Ectodermal cell (in vitro differentiated cells): ENCODE measurements at regions not wholly inside any gene's neighbourhood (a gene's known extent, or its start where the extent isn't known, plus 50 kb on each side); places are given as distances from the start of the nearest gene placed in this dataset.

Experiments
- H3K27ac ChIP-seq: 2 replicates; pipeline ENCODE4 v1.7.0; 2013; ENCODE audit warnings: mild to moderate bottlenecking, low read depth, low read length; ENCODE audit not compliant: insufficient read depth, poor library complexity, severe bottlenecking
- H3K27me3 ChIP-seq: 2 replicates; pipeline ENCODE4 v1.7.0; 2013; ENCODE audit warnings: mild to moderate bottlenecking, low read length; ENCODE audit not compliant: insufficient read depth, control insufficient read depth, poor library complexity, severe bottlenecking
- H3K36me3 ChIP-seq: one replicate; pipeline ENCODE4 v1.7.0; 2013; ENCODE audit warnings: low read length; ENCODE audit not compliant: control insufficient read depth, insufficient read depth
- H3K4me1 ChIP-seq: one replicate; pipeline ENCODE4 v1.7.0; 2013; ENCODE audit warnings: low read length; ENCODE audit not compliant: control insufficient read depth, insufficient read depth
- H3K4me3 ChIP-seq: 2 replicates; pipeline ENCODE4 v1.7.0; 2013; ENCODE audit warnings: low read depth, low read length, control low read depth; ENCODE audit not compliant: insufficient read depth
- H3K9me3 ChIP-seq: 2 replicates; pipeline ENCODE4 v1.7.0; 2013; ENCODE audit warnings: mild to moderate bottlenecking, low read length, moderate library complexity; ENCODE audit not compliant: control insufficient read depth
- WGBS, 2 experiments: methylation state at CpG; one replicate each; pipeline ENCODE4 v1.1.7; 2013; ENCODE audit warnings: missing lambda C conversion rate in 2 of 2; 5-methylcytosine and 5-hydroxymethylcytosine counted together

DNA sequence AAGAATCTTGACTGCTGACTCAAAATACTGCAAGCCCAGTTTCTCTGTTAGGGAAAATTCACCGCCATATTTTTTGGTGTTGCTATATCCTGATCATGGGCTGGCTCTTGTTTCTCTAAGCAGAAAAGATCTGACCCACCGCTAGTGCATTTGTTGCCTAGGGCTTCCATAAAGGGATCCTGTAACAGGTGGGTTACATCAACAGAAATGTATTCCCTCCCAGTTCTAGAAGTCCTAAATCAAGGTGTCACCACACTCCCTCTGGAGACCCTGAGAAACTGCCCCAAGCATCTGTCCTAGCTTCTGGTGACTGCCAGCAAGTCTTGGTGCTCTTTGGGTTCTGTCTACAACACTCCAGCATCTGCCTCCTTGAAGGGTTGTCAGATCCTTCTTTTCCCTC lies 99.7 kb downstream of the MAF start:
- H3K27ac ChIP-seq = no peak overlapping the region
- no peaks in the 10 kb centered on the region for H3K4me1 ChIP-seq
- no peaks in the 10 kb centered on the region for H3K27me3 ChIP-seq
- no peak overlapping the region for H3K4me3 ChIP-seq
- H3K9me3 ChIP-seq = no peaks in the 10 kb centered on the region
- no peaks in the 10 kb centered on the region for H3K36me3 ChIP-seq
- 92 to 93% methylated on average over 2 of the region's 2 CpGs for WGBS, 2 experiments

DNA sequence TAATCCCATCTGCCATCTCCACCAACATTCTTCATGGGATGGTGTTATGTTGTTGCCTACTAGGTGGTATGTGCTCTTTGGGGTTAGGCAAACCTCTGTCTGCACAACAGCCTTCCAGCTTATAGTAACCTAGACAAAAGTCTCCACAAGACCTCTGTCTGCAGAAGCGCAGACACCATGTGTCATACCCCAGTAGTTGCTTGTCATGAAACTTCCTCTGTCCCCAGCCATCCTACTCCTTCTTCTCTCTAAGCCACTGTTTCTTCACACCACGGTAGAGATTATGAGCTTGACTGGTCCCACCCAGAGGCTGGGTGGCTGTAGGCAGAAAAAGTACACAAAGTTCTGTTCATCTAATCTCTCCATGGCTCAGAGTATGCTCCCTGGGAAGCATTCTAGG lies 100.3 kb downstream of the MAF start:
- no peaks in the 10 kb centered on the region for H3K27me3 ChIP-seq
- no peaks in the 10 kb centered on the region for H3K36me3 ChIP-seq
- H3K9me3 ChIP-seq = no peaks in the 10 kb centered on the region
- 94 to 95% methylated on average over 2 of the region's 2 CpGs for WGBS, 2 experiments
- H3K4me1 ChIP-seq = no peaks in the 10 kb centered on the region
- no peak overlapping the region for H3K27ac ChIP-seq
- H3K4me3 ChIP-seq = no peak overlapping the region

DNA sequence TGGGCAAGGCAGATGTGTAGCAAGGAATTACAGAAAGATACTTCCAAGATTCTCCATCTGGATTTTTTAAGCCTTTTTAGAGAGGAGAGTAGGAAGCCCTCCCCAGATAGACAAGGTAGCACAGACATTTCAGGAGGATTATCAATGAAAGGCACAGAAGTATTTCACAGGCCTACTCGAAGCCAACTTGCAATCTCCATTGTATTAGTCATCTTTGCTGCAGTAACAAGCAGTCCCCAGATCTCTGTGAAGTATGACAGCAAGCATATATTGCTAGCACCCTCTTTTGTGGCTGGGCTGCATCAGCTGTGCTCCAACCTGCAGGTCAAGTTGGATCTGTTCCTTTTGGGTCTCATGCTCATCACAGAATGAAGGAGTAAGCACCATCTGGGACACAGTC lies 101.6 kb downstream of the MAF start:
- Histone ChIP-seq H3K4me3 (no peak overlapping the region), H3K36me3 (no peaks in the 10 kb centered on the region), H3K27ac (no peak overlapping the region), H3K4me1 (no peaks in the 10 kb centered on the region), H3K9me3 (no peaks in the 10 kb centered on the region), H3K27me3 (no peaks in the 10 kb centered on the region)
- WGBS, 2 experiments = 94 to 95% methylated on average over 1 of the region's 1 CpG

DNA sequence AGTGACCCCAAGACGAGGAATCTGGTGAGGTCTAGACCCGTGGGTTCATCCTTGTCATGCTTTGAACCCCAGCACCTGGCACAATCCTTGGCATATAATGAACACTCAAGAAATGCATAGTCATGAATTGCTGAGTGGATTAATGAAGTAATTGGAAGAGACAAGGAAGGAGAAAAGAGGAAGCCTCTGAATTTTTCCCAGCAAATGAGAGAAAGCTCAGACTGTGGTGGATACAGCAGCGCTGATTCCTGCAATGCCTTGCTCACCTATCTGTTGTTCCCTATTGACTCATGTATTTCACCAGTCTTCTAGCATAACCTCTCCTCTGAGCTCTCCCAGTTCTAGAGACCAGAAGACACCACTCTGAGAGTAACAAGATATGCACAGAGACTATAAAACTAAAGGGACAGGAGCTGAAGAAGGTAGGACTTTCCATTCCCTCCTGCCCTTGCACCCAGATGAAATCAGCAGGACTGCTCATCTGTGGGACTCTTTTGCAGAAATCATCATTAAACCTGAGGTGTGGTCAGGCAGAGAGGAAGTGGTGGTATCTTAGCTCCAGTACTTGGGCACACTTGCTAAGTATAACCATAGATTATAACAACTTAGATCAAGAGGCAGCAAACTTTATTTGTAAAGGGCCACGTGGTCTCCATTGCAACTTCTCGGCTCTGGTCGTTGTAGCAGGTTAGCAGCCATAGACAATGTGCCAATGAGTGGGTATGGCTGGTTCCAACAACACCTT lies 102.8 kb downstream of the MAF start:
- Histone ChIP-seq H3K4me3 (no peak overlapping the region), H3K4me1 (no peaks in the 10 kb centered on the region), H3K36me3 (no peaks in the 10 kb centered on the region), H3K9me3 (no peaks in the 10 kb centered on the region), H3K27me3 (no peaks in the 10 kb centered on the region), H3K27ac (no peak overlapping the region)
- WGBS, 2 experiments = 89 to 94% methylated on average over 6 of the region's 6 CpGs

DNA sequence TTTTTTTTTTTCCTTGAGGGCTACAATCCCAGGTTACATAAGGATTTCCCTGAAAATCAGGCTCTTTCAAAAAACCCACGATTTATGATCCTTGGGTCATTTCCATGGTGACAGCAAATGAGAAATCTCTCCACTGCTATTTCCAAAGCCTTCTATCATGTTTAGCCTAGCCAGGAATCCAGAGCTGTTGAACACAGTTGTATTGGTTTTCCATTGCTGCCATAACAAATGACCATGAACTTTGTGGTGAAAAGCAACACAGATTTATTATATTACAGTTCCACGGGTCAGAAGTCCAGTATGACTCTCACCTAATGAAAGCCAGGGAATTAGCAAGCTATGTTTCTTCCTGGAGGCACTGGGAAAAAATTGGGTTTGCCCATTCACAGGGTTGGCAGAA lies 106.6 kb downstream of the MAF start:
- H3K4me3 ChIP-seq = no peak overlapping the region
- no peaks in the 10 kb centered on the region for H3K36me3 ChIP-seq
- H3K9me3 ChIP-seq = no peaks in the 10 kb centered on the region
- no peak overlapping the region for H3K27ac ChIP-seq
- 92 to 94% methylated on average over 2 of the region's 2 CpGs for WGBS, 2 experiments
- no peaks in the 10 kb centered on the region for H3K4me1 ChIP-seq
- H3K27me3 ChIP-seq = no peaks in the 10 kb centered on the region

DNA sequence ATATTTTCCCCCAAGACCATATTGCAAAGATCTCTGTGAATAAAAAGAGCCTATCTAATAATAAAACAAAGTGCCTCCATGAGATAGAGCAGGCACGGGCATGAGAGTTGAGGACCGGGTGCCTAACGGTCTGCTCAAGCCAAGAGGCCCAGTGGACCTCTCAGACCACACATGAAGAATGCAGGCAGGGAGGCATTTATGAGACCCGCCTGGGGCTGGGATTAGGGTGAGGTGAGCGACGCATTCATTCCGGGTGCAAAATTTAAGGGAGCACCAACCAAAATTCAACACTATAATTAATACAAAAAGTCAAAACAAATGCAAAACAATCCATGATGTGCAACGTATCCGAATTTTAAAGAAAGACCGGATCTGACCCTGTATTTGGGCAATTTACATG lies 108.5 kb downstream of the MAF start:
- H3K4me3 ChIP-seq = no peak overlapping the region
- H3K27me3 ChIP-seq = no peaks in the 10 kb centered on the region
- 85 to 87% methylated on average over 10 of the region's 10 CpGs for WGBS, 2 experiments
- H3K36me3 ChIP-seq = no peaks in the 10 kb centered on the region
- H3K4me1 ChIP-seq = no peaks in the 10 kb centered on the region
- H3K9me3 ChIP-seq = no peaks in the 10 kb centered on the region
- H3K27ac ChIP-seq = no peak overlapping the region

DNA sequence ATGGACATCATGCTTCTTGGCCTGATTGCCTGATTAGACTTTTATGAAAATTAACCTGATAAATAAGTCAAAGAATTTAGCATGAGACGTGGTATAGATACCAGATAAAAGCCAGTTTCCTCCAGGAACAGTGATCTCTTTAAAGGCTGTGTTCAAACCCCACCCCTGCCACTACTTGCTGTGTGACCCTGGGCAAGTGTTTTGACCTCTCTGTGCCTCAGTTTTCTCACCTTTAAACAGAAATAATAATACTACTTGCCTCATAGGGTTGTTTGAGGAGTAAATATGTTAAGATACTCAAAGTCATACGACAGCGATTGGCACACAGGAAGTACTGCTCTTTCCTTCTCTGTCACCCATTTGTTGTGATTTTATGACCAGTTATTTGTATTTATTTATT lies 115.5 kb downstream of the MAF start:
- WGBS, 2 experiments = 88 to 91% methylated on average over 3 of the region's 3 CpGs
- Histone ChIP-seq H3K27ac (no peak overlapping the region), H3K4me1 (no peaks in the 10 kb centered on the region), H3K36me3 (no peaks in the 10 kb centered on the region), H3K9me3 (no peaks in the 10 kb centered on the region), H3K4me3 (no peak overlapping the region), H3K27me3 (no peaks in the 10 kb centered on the region)

DNA sequence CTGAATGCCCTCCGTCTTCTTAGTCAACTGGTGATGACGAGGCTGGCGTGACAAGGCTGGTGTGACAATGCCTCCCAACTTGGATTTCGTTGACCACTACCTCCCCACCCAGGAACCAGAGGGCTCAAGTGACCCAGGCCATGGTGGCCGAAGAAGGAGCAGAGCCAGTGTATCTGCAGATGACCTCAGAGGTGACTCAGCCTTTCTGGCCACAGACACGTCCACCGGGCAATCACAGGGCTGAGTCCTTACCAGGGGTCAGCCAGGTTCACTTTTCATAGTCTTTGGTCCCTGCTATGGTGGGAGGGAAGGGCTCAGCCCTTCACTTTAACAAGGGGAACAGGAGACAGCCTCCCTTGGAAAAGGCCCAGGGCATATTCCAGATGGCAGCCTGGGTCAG lies 116.3 kb downstream of the MAF start:
- Histone ChIP-seq H3K36me3 (no peaks in the 10 kb centered on the region), H3K27me3 (no peaks in the 10 kb centered on the region), H3K9me3 (no peaks in the 10 kb centered on the region), H3K4me1 (no peaks in the 10 kb centered on the region), H3K27ac (no peak overlapping the region), H3K4me3 (no peak overlapping the region)
- 90 to 94% methylated on average over 7 of the region's 7 CpGs for WGBS, 2 experiments

DNA sequence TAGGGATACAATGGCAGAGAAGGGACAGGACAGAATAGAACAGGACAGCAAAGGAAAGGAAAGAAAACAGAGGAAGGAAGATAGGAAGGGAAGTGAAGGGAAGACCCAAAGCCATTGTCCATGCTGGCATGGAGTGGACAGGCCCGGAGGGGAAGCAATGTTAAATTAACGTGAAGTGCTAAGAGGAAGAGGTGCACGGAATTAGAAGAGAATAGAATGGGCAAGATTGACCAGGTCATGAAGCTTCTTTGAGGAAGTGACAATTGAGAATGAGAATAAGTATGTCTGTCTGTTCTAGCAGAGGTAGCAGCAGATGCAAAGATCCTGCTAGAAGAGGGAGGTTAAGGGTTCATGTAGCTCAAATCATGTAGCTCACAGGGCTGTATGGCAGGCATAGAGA lies 117.2 kb downstream of the MAF start:
- Histone ChIP-seq H3K9me3 (no peaks in the 10 kb centered on the region), H3K4me1 (no peaks in the 10 kb centered on the region), H3K36me3 (no peaks in the 10 kb centered on the region), H3K4me3 (no peak overlapping the region), H3K27me3 (no peaks in the 10 kb centered on the region), H3K27ac (no peak overlapping the region)
- 93 to 94% methylated on average over 3 of the region's 3 CpGs for WGBS, 2 experiments

DNA sequence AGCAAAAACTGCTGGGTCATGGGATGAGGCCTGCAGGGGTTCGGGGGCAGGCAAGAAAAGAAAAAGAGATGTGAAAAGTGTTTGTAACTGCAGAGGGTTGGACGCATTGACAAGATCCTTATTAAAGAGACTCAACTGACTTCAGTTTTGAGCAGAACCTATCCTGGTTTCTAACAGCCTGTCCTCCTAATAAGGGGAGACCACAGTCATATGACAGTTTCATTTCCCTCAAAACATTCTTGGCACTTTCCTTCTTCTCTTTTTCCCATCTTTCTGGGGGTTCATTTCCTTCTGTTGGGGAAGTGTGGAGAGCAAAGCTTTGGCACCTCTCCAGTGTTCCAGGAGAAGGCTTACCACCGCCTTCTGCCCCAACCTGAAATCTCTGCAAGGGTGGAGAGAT lies 118.5 kb downstream of the MAF start:
- 86 to 90% methylated on average over 3 of the region's 3 CpGs for WGBS, 2 experiments
- H3K36me3 ChIP-seq = no peaks in the 10 kb centered on the region
- no peak overlapping the region for H3K4me3 ChIP-seq
- H3K27me3 ChIP-seq = no peaks in the 10 kb centered on the region
- no peak overlapping the region for H3K27ac ChIP-seq
- no peaks in the 10 kb centered on the region for H3K9me3 ChIP-seq
- no peaks in the 10 kb centered on the region for H3K4me1 ChIP-seq

DNA sequence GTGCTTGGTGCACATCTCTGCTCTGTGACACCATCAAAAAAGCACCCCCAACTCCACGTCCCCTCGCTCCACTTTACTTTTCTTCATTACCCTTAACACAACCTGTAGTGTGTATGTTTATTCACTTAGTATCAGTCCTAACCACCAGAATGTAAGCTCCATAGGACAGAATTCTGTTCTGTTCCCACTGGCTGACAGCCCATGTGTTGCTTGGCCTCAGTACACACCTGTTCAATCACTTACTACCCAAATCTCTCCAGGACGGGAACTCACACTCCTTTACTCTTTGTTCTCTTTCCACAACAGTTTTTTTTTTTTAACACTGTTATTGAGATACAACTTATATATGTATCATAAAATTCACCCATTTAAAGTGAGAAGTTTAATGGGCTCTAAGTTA lies 119.6 kb downstream of the MAF start:
- H3K27ac ChIP-seq = no peak overlapping the region
- H3K9me3 ChIP-seq = no peaks in the 10 kb centered on the region
- no peaks in the 10 kb centered on the region for H3K4me1 ChIP-seq
- H3K4me3 ChIP-seq = no peak overlapping the region
- no peaks in the 10 kb centered on the region for H3K36me3 ChIP-seq
- no peaks in the 10 kb centered on the region for H3K27me3 ChIP-seq
- WGBS, 2 experiments = 83 to 96% methylated on average over 3 of the region's 3 CpGs
